Kidney epithelial cell (primary cell): ENCODE measurements at regions not wholly inside any gene's neighbourhood (a gene's known extent, or its start where the extent isn't known, plus 50 kb on each side); places are given as distances from the start of the nearest gene placed in this dataset.

Source experiments
- DNase-seq: peaks from one replicate; pipeline ENCODE4 v3.0.0-alpha.2; 2010; ENCODE audit warnings: low read depth
- H3K27me3 ChIP-seq: 2 replicates; pipeline ENCODE4 v1.6.0; 2011; ENCODE audit warnings: low read length; ENCODE audit not compliant: control insufficient read depth, insufficient read depth
- H3K36me3 ChIP-seq: 2 replicates; pipeline ENCODE4 v1.5.1; 2011; ENCODE audit warnings: low read length; ENCODE audit not compliant: control insufficient read depth, insufficient read depth
- H3K4me3 ChIP-seq: 2 replicates; pipeline ENCODE4 v1.5.1; 2011; ENCODE audit warnings: low read depth, mild to moderate bottlenecking, control low read depth, low read length
- CTCF ChIP-seq: IDR thresholded peaks from 2 replicates; pipeline ENCODE4 v1.5.1; 2011; ENCODE audit warnings: mild to moderate bottlenecking, moderate library complexity, low read length, control low read depth, inconsistent platforms; ENCODE audit not compliant: insufficient read depth, poor library complexity, severe bottlenecking

GRCh38 chr6:110528101-110528929, 51.9 kb upstream of the SLC22A16 start:
- no peak overlapping the region for H3K4me3 ChIP-seq
- H3K36me3 ChIP-seq: no peaks in the 10 kb centered on the region
- TF ChIP-seq CTCF: peak; percentile 64
- H3K27me3 ChIP-seq: no peaks in the 10 kb centered on the region
- peak; percentile 69 for DNase-seq

GRCh38 chr6:110527516-110527915, 51.1 kb upstream of the SLC22A16 start:
- Histone ChIP-seq H3K36me3 (no peaks in the 10 kb centered on the region), H3K27me3 (no peaks in the 10 kb centered on the region), H3K4me3 (no peak overlapping the region)
- DNase-seq: no peak
- no peak for TF ChIP-seq CTCF

- no peak for DNase-seq
- H3K36me3 ChIP-seq: no peaks in the 10 kb centered on the region
- no peak for TF ChIP-seq CTCF
- H3K27me3 ChIP-seq: no peaks in the 10 kb centered on the region
- no peak overlapping the region for H3K4me3 ChIP-seq
These were observed 50.3 kb upstream of the SLC22A16 start for GRCh38 chr6:110526726-110527125.
